Esophagus squamous epithelium (tissue), 4 donors: ENCODE measurements at regions not wholly inside any gene's neighbourhood (a gene's known extent, or its start where the extent isn't known, plus 50 kb on each side); places are given as distances from the start of the nearest gene placed in this dataset.

ENCODE experiments used
- POLR2A ChIP-seq, 4 donors: fragments of 450-650 bp; IDR thresholded peaks; one replicate each; pipeline ENCODE4 v1.6.1; 2017; ENCODE audit warnings: antibody characterized with exemption in 4 of 4, mild to moderate bottlenecking in 4 of 4, moderate library complexity in 3 of 4
- TF ChIP-seq, protein P1 (sequence below), 6 experiments: fragments of 450-650 bp in 4 of 6; fragments of 200-600 bp in 2 of 6; sonication (generic) in 2 of 6; IDR thresholded peaks; one replicate each; pipeline ENCODE4 v1.5.1; 2016 to 2019; ENCODE audit warnings: antibody characterized with exemption in 6 of 6, mild to moderate bottlenecking in 4 of 6, moderate library complexity in 4 of 6

DNA sequence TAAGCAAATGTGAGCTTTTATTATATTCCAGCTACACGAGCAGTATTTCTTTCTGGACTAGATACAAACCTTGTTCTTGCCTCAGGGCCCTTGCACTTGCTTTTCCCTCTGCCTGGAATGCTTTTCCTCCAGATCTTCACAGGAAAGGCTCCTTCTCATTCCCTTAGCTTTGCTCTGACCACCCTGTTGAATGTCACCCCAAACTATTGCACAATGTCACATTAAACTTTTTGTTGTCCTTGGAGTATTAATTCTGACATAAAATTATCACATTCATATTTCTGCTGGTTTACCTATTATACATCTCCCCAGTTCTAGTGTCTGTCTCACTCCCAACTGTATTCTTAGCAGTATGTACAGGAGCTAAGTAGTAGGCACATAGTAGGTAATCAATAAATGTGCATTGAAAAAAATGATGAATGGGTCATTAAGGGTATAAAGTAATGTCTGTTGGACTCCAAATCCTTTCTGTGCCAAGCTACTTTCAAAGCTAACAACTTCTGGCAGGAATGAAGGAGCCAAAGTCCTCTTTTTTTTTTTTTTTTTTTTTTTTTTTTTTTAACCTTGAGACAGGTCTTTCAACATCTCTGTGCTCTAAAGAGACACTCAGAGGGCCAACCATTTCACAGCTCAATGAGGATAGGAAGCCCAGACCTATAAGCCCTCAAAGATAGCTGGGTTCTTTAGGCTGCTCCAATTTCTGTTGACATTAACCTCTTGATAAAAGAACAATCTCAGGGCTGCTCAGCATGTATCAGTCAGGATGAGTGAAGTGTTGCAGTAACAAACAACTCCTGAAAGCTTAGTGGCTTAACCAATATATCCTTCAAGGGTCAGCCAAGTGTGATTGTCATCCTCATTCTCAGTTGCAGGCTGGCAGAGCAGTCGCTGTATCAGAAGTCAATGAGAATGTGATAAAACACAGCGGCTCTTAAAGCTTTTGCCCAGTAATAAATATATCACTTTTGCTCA lies 424.4 kb upstream of the TBX3 start:
- no peak for TF ChIP-seq POLR2A (IDR thresholded peaks at IDR 0.05)
- TF ChIP-seq, protein P1, sequence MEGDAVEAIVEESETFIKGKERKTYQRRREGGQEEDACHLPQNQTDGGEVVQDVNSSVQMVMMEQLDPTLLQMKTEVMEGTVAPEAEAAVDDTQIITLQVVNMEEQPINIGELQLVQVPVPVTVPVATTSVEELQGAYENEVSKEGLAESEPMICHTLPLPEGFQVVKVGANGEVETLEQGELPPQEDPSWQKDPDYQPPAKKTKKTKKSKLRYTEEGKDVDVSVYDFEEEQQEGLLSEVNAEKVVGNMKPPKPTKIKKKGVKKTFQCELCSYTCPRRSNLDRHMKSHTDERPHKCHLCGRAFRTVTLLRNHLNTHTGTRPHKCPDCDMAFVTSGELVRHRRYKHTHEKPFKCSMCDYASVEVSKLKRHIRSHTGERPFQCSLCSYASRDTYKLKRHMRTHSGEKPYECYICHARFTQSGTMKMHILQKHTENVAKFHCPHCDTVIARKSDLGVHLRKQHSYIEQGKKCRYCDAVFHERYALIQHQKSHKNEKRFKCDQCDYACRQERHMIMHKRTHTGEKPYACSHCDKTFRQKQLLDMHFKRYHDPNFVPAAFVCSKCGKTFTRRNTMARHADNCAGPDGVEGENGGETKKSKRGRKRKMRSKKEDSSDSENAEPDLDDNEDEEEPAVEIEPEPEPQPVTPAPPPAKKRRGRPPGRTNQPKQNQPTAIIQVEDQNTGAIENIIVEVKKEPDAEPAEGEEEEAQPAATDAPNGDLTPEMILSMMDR (IDR thresholded peaks at IDR 0.05) = no peak
